NB4 (cell line): ENCODE measurements at regions not wholly inside any gene's neighbourhood (a gene's known extent, or its start where the extent isn't known, plus 50 kb on each side); places are given as distances from the start of the nearest gene placed in this dataset.

Source experiments
- MYC ChIP-seq: IDR thresholded peaks from 2 replicates; pipeline ENCODE4 v1.6.1; 2011; ENCODE audit warnings: low read depth, low read length
- POLR2A ChIP-seq: IDR thresholded peaks from 2 replicates; pipeline ENCODE4 v1.6.1; 2011; ENCODE audit warnings: mild to moderate bottlenecking; ENCODE audit not compliant: insufficient read length; ENCODE audit errors: extremely low read depth
- TF ChIP-seq, protein P1 (sequence below): IDR thresholded peaks from 2 replicates; pipeline ENCODE4 v1.6.1; 2011; ENCODE audit warnings: low read depth, low read length
- TF ChIP-seq, protein P2 (sequence below): IDR thresholded peaks from one replicate; pipeline ENCODE4 v1.5.1; 2012; ENCODE audit warnings: low read depth, low read length

DNA sequence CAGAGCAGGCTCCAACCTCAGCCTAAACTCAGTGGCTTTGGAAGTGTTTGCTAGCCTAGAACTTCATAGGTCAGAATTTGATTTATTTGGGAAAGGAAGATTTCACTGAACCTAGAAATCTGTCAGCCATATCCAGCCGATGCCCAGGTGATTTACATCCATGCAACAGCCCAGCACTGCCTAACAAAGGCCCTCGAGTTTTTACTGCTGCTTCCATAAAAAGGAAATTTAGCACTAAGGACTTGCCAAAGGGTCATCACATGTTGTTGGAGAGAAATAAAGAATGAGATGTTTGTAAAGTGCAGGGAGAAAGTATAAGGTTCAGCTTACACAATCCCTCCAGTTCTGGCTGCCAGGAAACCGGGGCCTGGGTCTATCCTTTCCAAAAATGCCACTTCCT lies 614.2 kb downstream of the BCL11A start:
- TF ChIP-seq POLR2A (no peak), MYC (no peak)
- TF ChIP-seq, protein P1, sequence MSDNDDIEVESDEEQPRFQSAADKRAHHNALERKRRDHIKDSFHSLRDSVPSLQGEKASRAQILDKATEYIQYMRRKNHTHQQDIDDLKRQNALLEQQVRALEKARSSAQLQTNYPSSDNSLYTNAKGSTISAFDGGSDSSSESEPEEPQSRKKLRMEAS: no peak
- TF ChIP-seq, protein P2, sequence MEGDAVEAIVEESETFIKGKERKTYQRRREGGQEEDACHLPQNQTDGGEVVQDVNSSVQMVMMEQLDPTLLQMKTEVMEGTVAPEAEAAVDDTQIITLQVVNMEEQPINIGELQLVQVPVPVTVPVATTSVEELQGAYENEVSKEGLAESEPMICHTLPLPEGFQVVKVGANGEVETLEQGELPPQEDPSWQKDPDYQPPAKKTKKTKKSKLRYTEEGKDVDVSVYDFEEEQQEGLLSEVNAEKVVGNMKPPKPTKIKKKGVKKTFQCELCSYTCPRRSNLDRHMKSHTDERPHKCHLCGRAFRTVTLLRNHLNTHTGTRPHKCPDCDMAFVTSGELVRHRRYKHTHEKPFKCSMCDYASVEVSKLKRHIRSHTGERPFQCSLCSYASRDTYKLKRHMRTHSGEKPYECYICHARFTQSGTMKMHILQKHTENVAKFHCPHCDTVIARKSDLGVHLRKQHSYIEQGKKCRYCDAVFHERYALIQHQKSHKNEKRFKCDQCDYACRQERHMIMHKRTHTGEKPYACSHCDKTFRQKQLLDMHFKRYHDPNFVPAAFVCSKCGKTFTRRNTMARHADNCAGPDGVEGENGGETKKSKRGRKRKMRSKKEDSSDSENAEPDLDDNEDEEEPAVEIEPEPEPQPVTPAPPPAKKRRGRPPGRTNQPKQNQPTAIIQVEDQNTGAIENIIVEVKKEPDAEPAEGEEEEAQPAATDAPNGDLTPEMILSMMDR: no peak
